NCI-H226 (cell line): ENCODE measurements at regions not wholly inside any gene's neighbourhood (a gene's known extent, or its start where the extent isn't known, plus 50 kb on each side); places are given as distances from the start of the nearest gene placed in this dataset.

ENCODE experiments used
- DNase-seq: peaks from one replicate; pipeline ENCODE4 v3.0.0-alpha.2; 2015

DNA sequence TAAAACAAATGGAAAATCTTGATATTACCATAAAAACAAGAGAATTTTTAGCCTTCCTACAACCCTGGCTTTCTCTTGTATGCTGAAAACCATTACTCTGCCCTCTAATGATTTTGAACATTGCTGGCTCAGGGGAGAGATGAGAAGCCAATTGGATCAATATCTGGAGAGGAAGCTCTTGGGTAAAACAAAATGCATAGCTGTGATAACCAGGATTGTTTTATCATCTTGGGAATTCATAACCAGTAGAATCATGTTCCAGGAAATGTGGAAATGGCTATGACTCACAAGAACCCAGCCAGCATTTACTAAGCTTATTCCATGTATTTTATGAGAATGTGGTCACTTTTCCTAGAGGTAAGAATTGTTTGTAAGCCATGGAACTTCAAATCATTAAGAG is 51.1 kb upstream of the CTNND2 start:
- DNase-seq = no peak
